ENCODE measurements at regions not wholly inside any gene's neighbourhood (a gene's known extent, or its start where the extent isn't known, plus 50 kb on each side); places are given as distances from the start of the nearest gene placed in this dataset.

- H3K4me2 ChIP-seq (ENCODE audit: low read depth, low read length, poor library complexity, severe bottlenecking), result no peak overlapping the region
Observed at GRCh38 chr12:19992311-19992710, 376.0 kb upstream of the PDE3A start.

DNA sequence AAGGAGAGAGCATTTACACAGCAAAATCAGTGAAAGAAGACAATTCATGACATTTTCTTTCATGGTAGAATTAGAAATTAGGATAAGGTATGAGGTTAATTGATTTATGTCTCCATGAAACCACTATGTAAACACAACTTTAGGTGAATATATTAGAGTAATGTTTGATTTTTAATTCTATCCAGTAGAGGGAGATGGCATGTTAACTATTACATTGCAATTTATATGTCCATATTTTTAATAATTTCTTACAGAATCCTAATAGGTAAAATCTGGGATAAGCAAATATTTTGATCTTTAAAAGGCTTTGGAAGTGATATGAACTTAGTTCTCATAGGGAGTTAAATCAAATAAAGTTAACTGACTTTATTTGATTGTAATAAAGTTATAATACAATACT is 373.4 kb upstream of the PDE3A start:
- no peaks in the 10 kb centered on the region for H3K27me3 ChIP-seq (ENCODE audit: insufficient read depth, low read length, poor library complexity, severe bottlenecking)
- H2AFZ ChIP-seq (ENCODE audit: low read length), result no peak overlapping the region
- H3K4me1 ChIP-seq (ENCODE audit: insufficient read depth, low read length, poor library complexity, severe bottlenecking), result no peaks in the 10 kb centered on the region
- H3F3A ChIP-seq (ENCODE audit: low read depth), result no peaks in the 10 kb centered on the region
- H3K9me3 ChIP-seq (ENCODE audit: insufficient read depth, low read depth, low read length), result no peaks in the 10 kb centered on the region
- H3K4me2 ChIP-seq (ENCODE audit: low read depth, low read length, poor library complexity, severe bottlenecking), result no peak overlapping the region
- no peak overlapping the region for H3K4me3 ChIP-seq (ENCODE audit: low read length, poor library complexity, severe bottlenecking)
- no peaks in the 10 kb centered on the region for H3K79me2 ChIP-seq (ENCODE audit: insufficient read depth, low read length)
- no peak overlapping the region for H3K9ac ChIP-seq (ENCODE audit: low read depth, low read length, poor library complexity, severe bottlenecking)
- H4K20me1 ChIP-seq (ENCODE audit: insufficient read depth, low read length, poor library complexity, severe bottlenecking), result no peaks in the 10 kb centered on the region
- no peak for TF ChIP-seq EZH2phosphoT487 (IDR thresholded peaks at IDR 0.05; ENCODE audit: borderline replicate concordance)
- TF ChIP-seq, protein P1, sequence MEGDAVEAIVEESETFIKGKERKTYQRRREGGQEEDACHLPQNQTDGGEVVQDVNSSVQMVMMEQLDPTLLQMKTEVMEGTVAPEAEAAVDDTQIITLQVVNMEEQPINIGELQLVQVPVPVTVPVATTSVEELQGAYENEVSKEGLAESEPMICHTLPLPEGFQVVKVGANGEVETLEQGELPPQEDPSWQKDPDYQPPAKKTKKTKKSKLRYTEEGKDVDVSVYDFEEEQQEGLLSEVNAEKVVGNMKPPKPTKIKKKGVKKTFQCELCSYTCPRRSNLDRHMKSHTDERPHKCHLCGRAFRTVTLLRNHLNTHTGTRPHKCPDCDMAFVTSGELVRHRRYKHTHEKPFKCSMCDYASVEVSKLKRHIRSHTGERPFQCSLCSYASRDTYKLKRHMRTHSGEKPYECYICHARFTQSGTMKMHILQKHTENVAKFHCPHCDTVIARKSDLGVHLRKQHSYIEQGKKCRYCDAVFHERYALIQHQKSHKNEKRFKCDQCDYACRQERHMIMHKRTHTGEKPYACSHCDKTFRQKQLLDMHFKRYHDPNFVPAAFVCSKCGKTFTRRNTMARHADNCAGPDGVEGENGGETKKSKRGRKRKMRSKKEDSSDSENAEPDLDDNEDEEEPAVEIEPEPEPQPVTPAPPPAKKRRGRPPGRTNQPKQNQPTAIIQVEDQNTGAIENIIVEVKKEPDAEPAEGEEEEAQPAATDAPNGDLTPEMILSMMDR (conservative IDR thresholded peaks at IDR 0.05; ENCODE audit: low read length), result peak; percentile 43
- H3K9me2 ChIP-seq (replicated peaks; ENCODE audit: low read depth, low read length), result no peaks in the 10 kb centered on the region
- no peaks in the 10 kb centered on the region for H3K36me3 ChIP-seq (ENCODE audit: insufficient read depth, low read length)

More at GRCh38 chr12:19992311-19992710, 376.0 kb upstream of the PDE3A start:
- Histone ChIP-seq H3F3A (ENCODE audit: low read depth) (no peaks in the 10 kb centered on the region), H3K9me2 (replicated peaks; ENCODE audit: low read depth, low read length) (no peaks in the 10 kb centered on the region), H2AFZ (ENCODE audit: low read length) (no peak overlapping the region), H3K9me3 (ENCODE audit: insufficient read depth, low read depth, low read length) (no peaks in the 10 kb centered on the region), H3K79me2 (ENCODE audit: insufficient read depth, low read length) (no peaks in the 10 kb centered on the region), H3K4me1 (ENCODE audit: insufficient read depth, low read length, poor library complexity, severe bottlenecking) (no peaks in the 10 kb centered on the region), H3K9ac (ENCODE audit: low read depth, low read length, poor library complexity, severe bottlenecking) (no peak overlapping the region), H4K20me1 (ENCODE audit: insufficient read depth, low read length, poor library complexity, severe bottlenecking) (no peaks in the 10 kb centered on the region), H3K27me3 (ENCODE audit: insufficient read depth, low read length, poor library complexity, severe bottlenecking) (no peaks in the 10 kb centered on the region), H3K36me3 (ENCODE audit: insufficient read depth, low read length) (no peaks in the 10 kb centered on the region), H3K4me3 (ENCODE audit: low read length, poor library complexity, severe bottlenecking) (no peak overlapping the region)
- no peak for TF ChIP-seq EZH2phosphoT487 (IDR thresholded peaks at IDR 0.05; ENCODE audit: borderline replicate concordance)
- TF ChIP-seq, protein P1 (conservative IDR thresholded peaks at IDR 0.05; ENCODE audit: low read length), result no peak

GRCh38 chr12:19997656-19998400 is 370.5 kb upstream of the PDE3A start:
- Histone ChIP-seq H3K9me2 (replicated peaks; ENCODE audit: low read depth, low read length) (no peaks in the 10 kb centered on the region), H3K9me3 (ENCODE audit: insufficient read depth, low read depth, low read length) (no peaks in the 10 kb centered on the region), H3K9ac (ENCODE audit: low read depth, low read length, poor library complexity, severe bottlenecking) (no peak overlapping the region), H3K79me2 (ENCODE audit: insufficient read depth, low read length) (no peaks in the 10 kb centered on the region), H3F3A (ENCODE audit: low read depth) (no peaks in the 10 kb centered on the region), H3K4me2 (ENCODE audit: low read depth, low read length, poor library complexity, severe bottlenecking) (no peak overlapping the region), H3K4me1 (ENCODE audit: insufficient read depth, low read length, poor library complexity, severe bottlenecking) (no peaks in the 10 kb centered on the region), H3K27me3 (ENCODE audit: insufficient read depth, low read length, poor library complexity, severe bottlenecking) (no peaks in the 10 kb centered on the region), H4K20me1 (ENCODE audit: insufficient read depth, low read length, poor library complexity, severe bottlenecking) (no peaks in the 10 kb centered on the region), H3K4me3 (ENCODE audit: low read length, poor library complexity, severe bottlenecking) (no peak overlapping the region), H3K36me3 (ENCODE audit: insufficient read depth, low read length) (no peaks in the 10 kb centered on the region), H2AFZ (ENCODE audit: low read length) (no peak overlapping the region)
- TF ChIP-seq, protein P1 (conservative IDR thresholded peaks at IDR 0.05; ENCODE audit: low read length), result no peak
- no peak for TF ChIP-seq EZH2phosphoT487 (IDR thresholded peaks at IDR 0.05; ENCODE audit: borderline replicate concordance)
